Loucy (cell line): ENCODE measurements at regions not wholly inside any gene's neighbourhood (a gene's known extent, or its start where the extent isn't known, plus 50 kb on each side); places are given as distances from the start of the nearest gene placed in this dataset.
"Not testable (repeated sequence)": the region's sequence is repeated elsewhere in the genome, so short reads cannot be mapped to it uniquely, and the experiment has no call there.

Experiments
- EZH2phosphoT487 ChIP-seq: fragments of 200-600 bp; IDR thresholded peaks from 2 replicates; pipeline ENCODE4 v1.6.1; 2018; ENCODE audit warnings: antibody characterized with exemption, mild to moderate bottlenecking, moderate library complexity, borderline replicate concordance
- TF ChIP-seq, protein P1 (sequence below): fragments of 200-600 bp; sonication (generic); conservative IDR thresholded peaks from 2 replicates; pipeline ENCODE4 v1.5.1; 2014; ENCODE audit warnings: mild to moderate bottlenecking, antibody characterized with exemption, low read length

DNA sequence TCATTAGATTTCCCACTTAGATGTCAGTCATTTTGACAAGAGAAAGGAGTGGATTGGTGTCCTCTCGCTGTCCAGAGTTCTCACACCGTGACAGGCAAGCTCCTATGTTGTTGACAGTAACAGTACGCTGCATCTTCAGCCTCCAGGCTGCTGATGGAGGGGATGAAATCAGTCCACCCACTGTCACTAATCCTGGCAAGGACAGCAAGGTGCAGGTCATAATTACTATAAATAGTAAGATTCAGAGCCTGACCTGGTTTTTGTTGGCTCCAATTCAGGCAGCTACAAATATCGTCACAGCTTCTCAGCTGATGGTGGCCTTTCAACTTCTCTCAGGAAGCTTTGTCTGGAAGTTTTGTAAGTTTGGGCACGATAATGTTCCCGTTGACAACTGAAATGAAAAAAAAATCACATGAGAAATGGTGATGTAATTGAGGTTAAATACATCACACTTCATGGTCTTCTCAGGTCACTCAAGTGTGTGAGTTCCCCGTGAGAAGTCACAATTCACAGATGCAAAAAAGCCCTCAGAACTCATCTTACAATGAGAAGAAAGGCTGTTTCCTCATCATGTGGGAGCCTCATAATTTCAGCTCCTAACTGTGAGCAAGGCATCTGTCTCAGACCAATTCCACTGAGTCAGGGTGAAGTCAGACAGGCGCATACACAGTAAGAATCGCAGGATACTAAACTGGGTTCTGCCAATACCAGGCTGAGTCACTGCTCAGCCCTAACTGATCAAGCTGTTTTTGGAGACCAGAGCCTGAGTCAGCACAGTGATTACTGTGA lies 516.9 kb downstream of the RPIA start:
- TF ChIP-seq, protein P1, sequence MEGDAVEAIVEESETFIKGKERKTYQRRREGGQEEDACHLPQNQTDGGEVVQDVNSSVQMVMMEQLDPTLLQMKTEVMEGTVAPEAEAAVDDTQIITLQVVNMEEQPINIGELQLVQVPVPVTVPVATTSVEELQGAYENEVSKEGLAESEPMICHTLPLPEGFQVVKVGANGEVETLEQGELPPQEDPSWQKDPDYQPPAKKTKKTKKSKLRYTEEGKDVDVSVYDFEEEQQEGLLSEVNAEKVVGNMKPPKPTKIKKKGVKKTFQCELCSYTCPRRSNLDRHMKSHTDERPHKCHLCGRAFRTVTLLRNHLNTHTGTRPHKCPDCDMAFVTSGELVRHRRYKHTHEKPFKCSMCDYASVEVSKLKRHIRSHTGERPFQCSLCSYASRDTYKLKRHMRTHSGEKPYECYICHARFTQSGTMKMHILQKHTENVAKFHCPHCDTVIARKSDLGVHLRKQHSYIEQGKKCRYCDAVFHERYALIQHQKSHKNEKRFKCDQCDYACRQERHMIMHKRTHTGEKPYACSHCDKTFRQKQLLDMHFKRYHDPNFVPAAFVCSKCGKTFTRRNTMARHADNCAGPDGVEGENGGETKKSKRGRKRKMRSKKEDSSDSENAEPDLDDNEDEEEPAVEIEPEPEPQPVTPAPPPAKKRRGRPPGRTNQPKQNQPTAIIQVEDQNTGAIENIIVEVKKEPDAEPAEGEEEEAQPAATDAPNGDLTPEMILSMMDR = not testable (repeated sequence)
- not testable (repeated sequence) for TF ChIP-seq EZH2phosphoT487
